Right ventricle myocardium inferior (tissue), 1 donor: ENCODE measurements at regions not wholly inside any gene's neighbourhood (a gene's known extent, or its start where the extent isn't known, plus 50 kb on each side); places are given as distances from the start of the nearest gene placed in this dataset.
"Not testable (repeated sequence)": the region's sequence is repeated elsewhere in the genome, so short reads cannot be mapped to it uniquely, and the experiment has no call there.

Source experiments
- ATAC-seq: fragments of 200-7000 bp; cut with Tn5 transposase; one replicate; pipeline ENCODE4 v1.9.1; 2020; ENCODE audit warnings: mild to moderate bottlenecking, moderate library complexity
- DNase-seq: peaks from one replicate; pipeline ENCODE4 v3.0.0; 2021; ENCODE audit errors: missing footprints
- intact Hi-C: fragments of 100-400 bp; cut with DNase I; formaldehyde crosslinking; loops from one replicate; pipeline ENCODE4 v1.11.0; 2022
- donor health status: DM: no; HTN: yes; CAD: no; lungs with severe emphysema.

GRCh38 chr4:159594576-159594975 lies 491.7 kb downstream of the RAPGEF2 start:
- intact Hi-C loops = no loop called here
- DNase-seq = no peak
- no peak for ATAC-seq

- ATAC-seq, DNase-seq, intact Hi-C loops: not testable (repeated sequence)
Observed at GRCh38 chr4:159595101-159595500, 492.2 kb downstream of the RAPGEF2 start.

- no peak for DNase-seq
- intact Hi-C loops = no loop called here
- no peak for ATAC-seq
Observed at GRCh38 chr4:159598602-159599001, 495.7 kb downstream of the RAPGEF2 start.

GRCh38 chr4:159600061-159600460 lies 497.2 kb downstream of the RAPGEF2 start:
- DNase-seq (no peak), ATAC-seq (no peak)
- intact Hi-C loops = no loop called here

- DNase-seq = no peak
- intact Hi-C loops = no loop called here
- ATAC-seq = no peak
Observed at GRCh38 chr4:159604781-159605180, 501.9 kb downstream of the RAPGEF2 start.

- intact Hi-C loops = no loop called here
- DNase-seq (no peak), ATAC-seq (no peak)
Observed at GRCh38 chr4:159606835-159607234, 504.0 kb downstream of the RAPGEF2 start.

- intact Hi-C loops = no loop called here
- ATAC-seq = no peak
Observed at GRCh38 chr4:159607809-159608208, 504.9 kb downstream of the RAPGEF2 start.

GRCh38 chr4:159608436-159608835 lies 505.6 kb downstream of the RAPGEF2 start:
- ATAC-seq = no peak
- no peak for DNase-seq
- intact Hi-C loops = no loop called here

More at GRCh38 chr4:159607809-159608208, 504.9 kb downstream of the RAPGEF2 start:
- no peak for DNase-seq

GRCh38 chr4:159632031-159632430 lies 529.2 kb downstream of the RAPGEF2 start:
- intact Hi-C loops = no loop called here
- ATAC-seq = no peak
- no peak for DNase-seq

- intact Hi-C loops = no loop called here
- ATAC-seq = no peak
- no peak for DNase-seq
Observed at GRCh38 chr4:159639671-159640323, 536.9 kb downstream of the RAPGEF2 start.

- intact Hi-C loops = no loop called here
- ATAC-seq (no peak), DNase-seq (no peak)
Observed at GRCh38 chr4:159649237-159649636, 546.4 kb downstream of the RAPGEF2 start.

GRCh38 chr4:159652871-159653270 lies 550.0 kb downstream of the RAPGEF2 start:
- ATAC-seq (no peak), DNase-seq (no peak)
- intact Hi-C loops = no loop called here

GRCh38 chr4:159655547-159655946 lies 552.7 kb downstream of the RAPGEF2 start:
- DNase-seq = no peak
- ATAC-seq = no peak
- intact Hi-C loops = no loop called here

GRCh38 chr4:159669094-159669493 lies 566.2 kb downstream of the RAPGEF2 start:
- no peak for ATAC-seq
- no peak for DNase-seq
- intact Hi-C loops = no loop called here

GRCh38 chr4:159673221-159673620 lies 570.3 kb downstream of the RAPGEF2 start:
- no peak for ATAC-seq
- DNase-seq = no peak
- intact Hi-C loops = no loop called here

- no peak for DNase-seq
- intact Hi-C loops = no loop called here
- ATAC-seq = no peak
Observed at GRCh38 chr4:159674241-159674640, 571.4 kb downstream of the RAPGEF2 start.

GRCh38 chr4:159677521-159677920 lies 574.6 kb downstream of the RAPGEF2 start:
- intact Hi-C loops = no loop called here
- DNase-seq = no peak
- ATAC-seq = no peak

GRCh38 chr4:159682996-159683395 lies 580.1 kb downstream of the RAPGEF2 start:
- DNase-seq = peak; percentile 33
- ATAC-seq = no peak
- intact Hi-C loops = no loop called here

GRCh38 chr4:159684061-159684460 lies 581.2 kb downstream of the RAPGEF2 start:
- ATAC-seq (no peak), DNase-seq (no peak)
- intact Hi-C loops = no loop called here

GRCh38 chr4:159685340-159686092 lies 582.6 kb downstream of the RAPGEF2 start:
- no peak for ATAC-seq
- intact Hi-C loops = no loop called here
- no peak for DNase-seq
